SK-N-SH (cell line): ENCODE measurements at regions not wholly inside any gene's neighbourhood (a gene's known extent, or its start where the extent isn't known, plus 50 kb on each side); places are given as distances from the start of the nearest gene placed in this dataset.
A peak's percentile ranks its signal among the peaks of the same experiment; 100 is the strongest.

Experiments
- CTCF ChIA-PET: fragments of 300-600, 350-600 bp; formaldehyde crosslinking; extraction: SDS; loops from one replicate; lab custom pipeline; 2021; lab: Yijun Ruan, JAX
- POLR2A ChIA-PET: fragments of 350-600 bp; sonication (Branson Sonifier 250); formaldehyde crosslinking; extraction: SDS; loops from one replicate; lab custom pipeline; 2020; ENCODE audit warnings: antibody characterized with exemption, inconsistent platforms; lab: Yijun Ruan, JAX
- DNase-seq: peaks from one replicate; pipeline ENCODE4 v3.0.0; 2012
- H2AFZ ChIP-seq: fragments of 200-600 bp; sonication (generic); 2 replicates; pipeline ENCODE4 v1.8.1; 2016; ENCODE audit warnings: antibody characterized with exemption, mild to moderate bottlenecking, low read depth
- H3F3A ChIP-seq: fragments of 200-600 bp; sonication (generic); replicated peaks from 2 replicates; pipeline ENCODE3; 2016; ENCODE audit warnings: antibody characterized with exemption, mild to moderate bottlenecking; ENCODE audit not compliant: insufficient read depth
- H3K27ac ChIP-seq, 2 experiments: fragments of 200-500 bp in 1 of 2; fragments of 200-600 bp in 1 of 2; sonication (Bioruptor generic) in 1 of 2; sonication (generic), shearing (Covaris generic) in 1 of 2; 2 replicates each; pipeline versions ENCODE4 v1.5.1 to v1.6.1; 2014 to 2016; ENCODE audit warnings: low read depth in 2 of 2, inconsistent platforms in 1 of 2, low read length in 1 of 2, mild to moderate bottlenecking in 1 of 2, mixed read lengths in 1 of 2
- H3K27me3 ChIP-seq: fragments of 200-600 bp; sonication (generic), shearing (Covaris generic); 2 replicates; pipeline ENCODE4 v1.6.1; 2016; ENCODE audit warnings: mixed run types; ENCODE audit not compliant: insufficient read depth
- H3K36me3 ChIP-seq, 2 experiments: fragments of 200-500 bp in 1 of 2; fragments of 200-600 bp in 1 of 2; sonication (Bioruptor generic) in 1 of 2; sonication (generic) in 1 of 2; replicated peaks in 1 of 2; 2 replicates each; pipeline versions ENCODE3 to v1.5.1; 2014 to 2016; ENCODE audit warnings: low read length in 1 of 2, mild to moderate bottlenecking in 1 of 2; ENCODE audit not compliant: insufficient read depth in 2 of 2, control insufficient read depth in 1 of 2
- H3K4me1 ChIP-seq, 2 experiments: fragments of 200-500 bp in 1 of 2; fragments of 200-600 bp in 1 of 2; sonication (Bioruptor generic) in 1 of 2; sonication (generic), shearing (Covaris generic) in 1 of 2; 2 replicates each; pipeline versions ENCODE4 v1.5.1 to v1.6.1; 2014 to 2016; ENCODE audit warnings: low read depth in 1 of 2, low read length in 1 of 2, mixed run types in 1 of 2; ENCODE audit not compliant: insufficient read depth in 2 of 2, control insufficient read depth in 1 of 2
- H3K4me2 ChIP-seq: fragments of 200-600 bp; sonication (generic), shearing (Covaris generic); 2 replicates; pipeline ENCODE4 v1.6.1; 2017; ENCODE audit warnings: mixed run types
- H3K4me3 ChIP-seq, 2 experiments: fragments of 200-500 bp in 1 of 2; fragments of 200-600 bp in 1 of 2; sonication (Bioruptor generic) in 1 of 2; sonication (generic), shearing (Covaris generic) in 1 of 2; 2 replicates each; pipeline versions ENCODE4 v1.5.1 to v1.8.1; 2014 to 2016; ENCODE audit warnings: low read depth in 2 of 2, inconsistent platforms in 1 of 2, low read length in 1 of 2, mild to moderate bottlenecking in 1 of 2, mixed read lengths in 1 of 2, moderate library complexity in 1 of 2
- H3K79me2 ChIP-seq: fragments of 200-600 bp; sonication (generic); 2 replicates; pipeline ENCODE4 v1.8.1; 2017; ENCODE audit warnings: mild to moderate bottlenecking; ENCODE audit not compliant: insufficient read depth
- H3K9ac ChIP-seq: fragments of 200-600 bp; sonication (generic); 2 replicates; pipeline ENCODE4 v1.6.1; 2017; ENCODE audit warnings: mixed run types
- H3K9me2 ChIP-seq: fragments of 200-600 bp; sonication (generic); 2 replicates; pipeline ENCODE4 v1.6.1; 2017; ENCODE audit warnings: mixed run types
- H3K9me3 ChIP-seq: fragments of 200-600 bp; sonication (generic); 2 replicates; pipeline ENCODE4 v1.6.1; 2017; ENCODE audit warnings: mixed run types, mild to moderate bottlenecking, moderate library complexity
- H4K20me1 ChIP-seq: fragments of 200-600 bp; sonication (generic); 2 replicates; pipeline ENCODE4 v1.6.1; 2017; ENCODE audit warnings: mild to moderate bottlenecking, mixed run types; ENCODE audit not compliant: insufficient read depth
- CHD2 ChIP-seq: fragments of 150-350 bp; IDR thresholded peaks from 2 replicates; pipeline ENCODE4 v1.6.1; 2018; ENCODE audit warnings: low read length; ENCODE audit not compliant: partially characterized antibody
- CTCF ChIP-seq: fragments of 200-600 bp; sonication (generic); IDR thresholded peaks from 2 replicates; pipeline ENCODE4 v1.6.1; 2017; ENCODE audit warnings: antibody characterized with exemption, mild to moderate bottlenecking, moderate library complexity
- ELF1 ChIP-seq: IDR thresholded peaks from 2 replicates; pipeline ENCODE4 v1.4.0; 2012
- EP300 ChIP-seq, 2 experiments: IDR thresholded peaks; 2 replicates each; pipeline versions ENCODE4 v1.4.0 to v1.6.1; 2012; ENCODE audit warnings: borderline replicate concordance in 1 of 2, low read depth in 1 of 2, low read length in 1 of 2
- EZH2phosphoT487 ChIP-seq: fragments of 200-600 bp; sonication (generic); IDR thresholded peaks from 2 replicates; pipeline ENCODE4 v1.6.1; 2017; ENCODE audit warnings: low read depth, mixed run types, mild to moderate bottlenecking, antibody characterized with exemption, moderate library complexity, borderline replicate concordance
- FOSL2 ChIP-seq: IDR thresholded peaks from 2 replicates; pipeline ENCODE4 v1.4.0; 2012; ENCODE audit warnings: low read depth, mild to moderate bottlenecking, moderate library complexity, borderline replicate concordance
- FOXJ3 ChIP-seq: sonication (generic); formaldehyde crosslinking; IDR thresholded peaks from 2 replicates; pipeline ENCODE4 v1.5.1; 2020; ENCODE audit warnings: mild to moderate bottlenecking, missing genetic modification reagents
- GABPA ChIP-seq: IDR thresholded peaks from 2 replicates; pipeline ENCODE4 v1.4.0; 2012; ENCODE audit warnings: low read depth, mild to moderate bottlenecking
- GATA2 ChIP-seq: sonication (generic); formaldehyde crosslinking; IDR thresholded peaks from 2 replicates; pipeline ENCODE4 v1.5.0; 2020; ENCODE audit warnings: mild to moderate bottlenecking, missing genetic modification reagents
- MAX ChIP-seq: IDR thresholded peaks from 2 replicates; pipeline ENCODE4 v1.4.0; 2012; ENCODE audit warnings: low read depth
- MEF2A ChIP-seq: IDR thresholded peaks from 2 replicates; pipeline ENCODE4 v1.4.0; 2012; ENCODE audit warnings: low read depth, borderline replicate concordance
- MXI1 ChIP-seq: IDR thresholded peaks from 2 replicates; pipeline ENCODE4 v1.6.1; 2012; ENCODE audit warnings: mild to moderate bottlenecking, low read depth, low read length, improper control_type of control experiment
- NRF1 ChIP-seq: IDR thresholded peaks from 2 replicates; pipeline ENCODE4 v1.6.1; 2012; ENCODE audit warnings: low read depth, mild to moderate bottlenecking, low read length
- PBX3 ChIP-seq: IDR thresholded peaks from 2 replicates; pipeline ENCODE4; 2012
- POLR2AphosphoS5 ChIP-seq: IDR thresholded peaks from 2 replicates; pipeline ENCODE4 v1.6.1; 2012; ENCODE audit warnings: low read depth, low read length
- RAD21 ChIP-seq: IDR thresholded peaks from 2 replicates; pipeline ENCODE4 v1.6.1; 2012; ENCODE audit warnings: mild to moderate bottlenecking, low read length
- RCOR1 ChIP-seq: fragments of 150-350 bp; IDR thresholded peaks from 2 replicates; pipeline ENCODE4 v1.6.1; 2017; ENCODE audit warnings: antibody characterized with exemption, low read length
- REST ChIP-seq: IDR thresholded peaks from 2 replicates; pipeline ENCODE4 v1.6.1; 2012; ENCODE audit warnings: mild to moderate bottlenecking, low read depth, low read length, moderate library complexity
- RFX5 ChIP-seq: IDR thresholded peaks from 2 replicates; pipeline ENCODE4 v1.6.1; 2012; ENCODE audit warnings: mild to moderate bottlenecking, improper control_type of control experiment, low read length
- RXRA ChIP-seq: IDR thresholded peaks from 2 replicates; pipeline ENCODE4 v1.4.0; 2012; ENCODE audit warnings: low read depth, mild to moderate bottlenecking, borderline replicate concordance
- USF1 ChIP-seq: IDR thresholded peaks from 2 replicates; pipeline ENCODE4 v1.4.0; 2012; ENCODE audit warnings: low read depth, borderline replicate concordance
- YY1 ChIP-seq: IDR thresholded peaks from 2 replicates; pipeline ENCODE4 v1.4.0; 2012; ENCODE audit warnings: low read depth, mild to moderate bottlenecking
- WGBS: methylation state at CpG from one replicate; pipeline ENCODE4 v1.1.6; 2017; ENCODE audit warnings: low lambda C conversion rate; 5-methylcytosine and 5-hydroxymethylcytosine counted together

GRCh38 chr13:105485081-105485480 lies 1050.4 kb downstream of the EFNB2 start (continued):
- no peak for TF ChIP-seq CTCF
- TF ChIP-seq EP300 (IDR thresholded peaks at IDR 0.05; ENCODE audit: borderline replicate concordance in 1 of 2, low read depth in 1 of 2, low read length in 1 of 2), result no peak
- TF ChIP-seq POLR2AphosphoS5, result no peak

GRCh38 chr13:105474983-105475610 lies 1060.4 kb downstream of the EFNB2 start:
- Histone ChIP-seq H2AFZ (no peak overlapping the region), H4K20me1 (no peaks in the 10 kb centered on the region), H3K36me3 (no peaks in the 10 kb centered on the region), H3F3A (no peaks in the 10 kb centered on the region), H3K79me2 (no peaks in the 10 kb centered on the region), H3K27ac (peak overlapping the region in 1 of 2 experiments; percentile 22; a peak in 1 of 4 replicates), H3K9me2 (no peaks in the 10 kb centered on the region), H3K4me1 (no peaks in the 10 kb centered on the region; a peak in 1 of 4 replicates), H3K4me3 (no peak overlapping the region), H3K9ac (no peak overlapping the region), H3K27me3 (no peaks in the 10 kb centered on the region), H3K9me3 (no peaks in the 10 kb centered on the region), H3K4me2 (no peak overlapping the region)
- 29% methylated on average over 2 of the region's 2 CpGs for WGBS
- ChIA-PET POLR2A (no interaction called here), CTCF (no interaction called here)
- DNase-seq, result peak; percentile 30
- no peak for TF ChIP-seq RFX5
- no peak for TF ChIP-seq REST
- no peak for TF ChIP-seq MEF2A
- no peak for TF ChIP-seq MAX
- no peak; the same call in 1 of the 2 replicates for TF ChIP-seq MXI1
- no peak for TF ChIP-seq PBX3
- peak; percentile 72 for TF ChIP-seq FOXJ3 (CRISPR knock-in tag)
- TF ChIP-seq GABPA, result no peak
- TF ChIP-seq USF1, result no peak
- no peak for TF ChIP-seq ELF1
- peak in 1 of 2 experiments; percentile 89; a peak in 1 of 4 replicates for TF ChIP-seq EP300 (IDR thresholded peaks at IDR 0.05; ENCODE audit: borderline replicate concordance in 1 of 2, low read depth in 1 of 2, low read length in 1 of 2)
- TF ChIP-seq POLR2AphosphoS5, result no peak
- 0 out of 2 replicates have a peak, but pooled peaks have one; percentile 16 for TF ChIP-seq RAD21
- TF ChIP-seq CHD2, result peak; percentile 54
- peak; percentile 91 for TF ChIP-seq GATA2
- TF ChIP-seq EZH2phosphoT487, result no peak
- TF ChIP-seq RCOR1, result peak; percentile 87; the same call in 1 of the 2 replicates
- TF ChIP-seq YY1, result no peak
- no peak for TF ChIP-seq RXRA
- TF ChIP-seq NRF1, result no peak
- TF ChIP-seq FOSL2, result no peak
